ENCODE measurements at regions not wholly inside any gene's neighbourhood (a gene's known extent, or its start where the extent isn't known, plus 50 kb on each side); places are given as distances from the start of the nearest gene placed in this dataset.

GRCh38 chr11:116072133-116072532 lies 567.9 kb upstream of the CADM1 start:
- no peak for ATAC-seq
- TF ChIP-seq TOX (CRISPR knock-in tag; IDR thresholded peaks at IDR 0.05; ENCODE audit: borderline replicate concordance) (no peak), BACH2 (CRISPR knock-in tag; IDR thresholded peaks at IDR 0.05; ENCODE audit: borderline replicate concordance) (no peak), OSR1 (CRISPR knock-in tag; IDR thresholded peaks at IDR 0.05) (no peak)

GRCh38 chr11:116071241-116071640 lies 567.0 kb upstream of the CADM1 start:
- no peak for TF ChIP-seq BACH2 (CRISPR knock-in tag; IDR thresholded peaks at IDR 0.05; ENCODE audit: borderline replicate concordance)
- no peak for TF ChIP-seq ZC3H10 (CRISPR knock-in tag; IDR thresholded peaks at IDR 0.05)
- no peak for TF ChIP-seq TCF4 (CRISPR knock-in tag; IDR thresholded peaks at IDR 0.05; ENCODE audit: borderline replicate concordance)
- no peak for TF ChIP-seq TSHZ2 (CRISPR knock-in tag; IDR thresholded peaks at IDR 0.05)
- no peak for TF ChIP-seq ZNF565 (CRISPR knock-in tag; conservative IDR thresholded peaks at IDR 0.05; ENCODE audit: low read depth)
- no peak for TF ChIP-seq PATZ1 (CRISPR knock-in tag; IDR thresholded peaks at IDR 0.05; ENCODE audit: borderline replicate concordance)
- TF ChIP-seq POU6F1 (CRISPR knock-in tag; IDR thresholded peaks at IDR 0.05; ENCODE audit: borderline replicate concordance, low read depth): no peak
- no peak for TF ChIP-seq RARB (CRISPR knock-in tag; IDR thresholded peaks at IDR 0.05)
- TF ChIP-seq ZNF8 (CRISPR knock-in tag; IDR thresholded peaks at IDR 0.05): no peak
- no peak for TF ChIP-seq CSDC2 (CRISPR knock-in tag; IDR thresholded peaks at IDR 0.05)
- no peak for TF ChIP-seq SNAI2 (CRISPR knock-in tag; IDR thresholded peaks at IDR 0.05)
- no peak for TF ChIP-seq GLIS3 (CRISPR knock-in tag; IDR thresholded peaks at IDR 0.05)
- no peak for TF ChIP-seq ZFP30 (CRISPR knock-in tag; IDR thresholded peaks at IDR 0.05)
- no peak for TF ChIP-seq CSRNP3 (CRISPR knock-in tag; IDR thresholded peaks at IDR 0.05)
- no peak for TF ChIP-seq ISL1 (CRISPR knock-in tag; IDR thresholded peaks at IDR 0.05)
- no peak for TF ChIP-seq ESRRG (CRISPR knock-in tag; IDR thresholded peaks at IDR 0.05)
- no peak for ATAC-seq

- no peak for ATAC-seq
- TF ChIP-seq TCF4 (CRISPR knock-in tag; IDR thresholded peaks at IDR 0.05; ENCODE audit: borderline replicate concordance) (0 out of 2 replicates have a peak, but pooled peaks have one; percentile 19), BACH2 (CRISPR knock-in tag; IDR thresholded peaks at IDR 0.05; ENCODE audit: borderline replicate concordance) (no peak), ZNF8 (CRISPR knock-in tag; IDR thresholded peaks at IDR 0.05) (no peak), SNAI2 (CRISPR knock-in tag; IDR thresholded peaks at IDR 0.05) (no peak), CREB5 (CRISPR knock-in tag; IDR thresholded peaks at IDR 0.05; ENCODE audit: low read depth) (no peak), ARNTL (CRISPR knock-in tag; IDR thresholded peaks at IDR 0.05; ENCODE audit: borderline replicate concordance, low read depth) (no peak), TSHZ2 (CRISPR knock-in tag; IDR thresholded peaks at IDR 0.05) (no peak)
Observed at GRCh38 chr11:116070520-116070919, 566.3 kb upstream of the CADM1 start.
